ENCODE measurements at regions not wholly inside any gene's neighbourhood (a gene's known extent, or its start where the extent isn't known, plus 50 kb on each side); places are given as distances from the start of the nearest gene placed in this dataset.

DNA sequence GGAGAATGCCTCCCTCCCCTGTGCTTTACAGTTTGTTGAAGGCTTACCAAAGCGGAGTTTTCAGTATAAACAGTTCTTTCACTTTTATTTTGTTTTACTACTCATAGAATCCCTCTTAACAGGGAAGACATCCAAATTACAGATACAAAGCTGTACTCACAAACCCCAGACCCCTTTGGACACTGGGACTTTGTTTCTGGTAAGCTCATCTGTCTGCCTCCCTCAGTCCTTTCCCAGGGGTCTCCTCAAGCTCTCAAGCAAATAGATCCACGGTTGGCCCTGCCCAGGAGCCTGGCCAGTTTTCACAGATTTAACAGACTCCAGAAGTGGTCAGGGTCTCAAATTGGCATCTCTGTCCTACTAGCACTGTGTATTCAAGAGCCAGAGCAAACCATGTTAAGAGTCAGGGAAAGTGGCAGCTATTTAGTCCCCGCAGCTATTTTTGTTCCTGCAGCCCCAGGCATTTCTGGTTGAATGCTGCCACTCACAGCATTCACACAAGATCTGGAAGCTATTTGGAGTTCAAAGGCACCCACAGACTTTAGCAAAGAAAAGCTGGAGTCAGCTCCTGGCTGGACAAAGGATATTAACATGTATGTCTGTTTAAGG is 54.2 kb downstream of the TMEM100 start:
- DNase-seq: no peak

GRCh38 chr17:55666806-55667205 is 55.9 kb downstream of the TMEM100 start:
- DNase-seq: no peak

DNA sequence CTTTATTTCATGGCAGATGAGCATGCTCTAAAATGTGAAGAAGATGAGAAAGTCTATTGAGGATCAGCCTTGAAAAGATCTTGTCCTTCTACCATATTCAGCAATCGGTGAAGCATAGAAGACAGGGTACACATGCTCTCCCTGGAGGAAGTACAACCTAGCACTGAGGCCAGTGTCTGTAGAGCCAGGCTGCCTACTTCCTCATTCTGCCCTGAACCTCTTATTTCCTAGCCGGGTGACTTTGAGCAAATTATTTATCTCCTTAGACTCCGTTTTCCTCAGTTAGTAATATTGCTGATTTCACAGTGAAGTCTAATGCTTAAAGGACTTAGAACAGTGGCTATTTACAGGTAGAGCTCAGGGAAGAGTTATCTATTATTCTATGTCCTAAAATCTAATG is 58.4 kb downstream of the TMEM100 start:
- no peak for DNase-seq

GRCh38 chr17:55663400-55663799 is 59.3 kb downstream of the TMEM100 start:
- no peak for DNase-seq

GRCh38 chr17:55661963-55662834 is 60.5 kb downstream of the TMEM100 start:
- no peak for DNase-seq

GRCh38 chr17:55661256-55661758 is 61.4 kb downstream of the TMEM100 start:
- no peak for DNase-seq

- no peak for DNase-seq
Observed at GRCh38 chr17:55660178-55660886, 62.3 kb downstream of the TMEM100 start.

DNA sequence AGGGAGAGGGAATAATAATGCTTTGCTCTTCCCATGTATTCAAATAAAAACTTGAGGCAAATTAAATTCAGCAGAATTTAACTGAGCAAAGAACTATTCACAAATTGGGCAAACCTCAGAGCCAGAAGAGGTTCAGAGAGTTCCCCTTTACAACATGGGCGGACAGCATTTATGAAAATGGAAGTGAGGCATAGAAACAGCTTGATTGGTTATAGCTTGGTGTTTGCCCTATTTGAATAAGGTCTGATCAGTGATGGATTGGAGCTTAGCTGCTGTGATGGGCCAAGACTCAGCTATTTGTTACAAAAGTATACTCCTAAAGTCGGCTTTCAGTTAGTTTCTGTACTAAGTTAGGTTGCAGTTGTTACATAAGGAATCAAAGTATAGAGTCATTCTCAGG is 63.0 kb downstream of the TMEM100 start:
- DNase-seq: no peak

- DNase-seq: no peak
Observed at GRCh38 chr17:55655777-55656176, 66.9 kb downstream of the TMEM100 start.

DNA sequence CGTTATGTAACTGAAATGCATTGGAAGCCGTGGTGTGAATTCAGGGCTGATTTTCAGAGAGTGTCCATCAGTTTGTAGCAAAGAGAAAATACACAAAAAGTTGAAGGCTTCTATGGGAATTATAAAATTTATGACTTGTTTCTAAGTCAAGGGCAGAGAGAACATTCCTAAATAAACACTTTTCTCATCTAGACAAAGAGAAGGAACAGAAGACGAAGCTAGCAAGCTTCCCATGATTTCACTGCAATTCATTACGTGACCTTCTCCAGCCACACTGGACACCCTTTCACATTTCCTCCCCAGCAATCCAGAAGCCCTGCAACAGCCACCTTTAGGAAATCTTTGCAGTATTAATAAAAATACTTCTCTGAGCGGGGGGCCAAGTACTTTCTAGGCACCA is 67.8 kb downstream of the TMEM100 start:
- no peak for DNase-seq

DNA sequence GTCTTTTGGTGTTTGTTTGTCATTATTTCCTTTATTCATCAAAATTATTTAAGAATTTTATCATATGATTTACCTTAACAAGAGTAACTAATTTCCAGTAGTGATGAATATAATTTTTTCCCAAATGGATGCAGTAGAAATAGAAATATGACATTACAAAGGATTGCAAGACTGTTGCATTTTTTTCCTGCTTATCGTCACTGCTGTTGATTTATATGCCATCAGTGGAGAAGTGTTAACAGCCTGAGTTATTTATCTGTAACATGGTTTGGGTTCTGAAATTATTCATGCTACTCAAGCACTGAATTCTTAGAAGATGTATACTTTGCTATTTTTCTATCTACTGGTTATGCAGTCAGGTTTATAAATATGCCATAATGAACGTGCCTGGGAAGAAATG is 68.6 kb downstream of the TMEM100 start:
- DNase-seq: no peak

- no peak for DNase-seq
Observed at GRCh38 chr17:55652825-55653224, 69.8 kb downstream of the TMEM100 start.

GRCh38 chr17:55652114-55652823 is 70.4 kb downstream of the TMEM100 start:
- DNase-seq: no peak

DNA sequence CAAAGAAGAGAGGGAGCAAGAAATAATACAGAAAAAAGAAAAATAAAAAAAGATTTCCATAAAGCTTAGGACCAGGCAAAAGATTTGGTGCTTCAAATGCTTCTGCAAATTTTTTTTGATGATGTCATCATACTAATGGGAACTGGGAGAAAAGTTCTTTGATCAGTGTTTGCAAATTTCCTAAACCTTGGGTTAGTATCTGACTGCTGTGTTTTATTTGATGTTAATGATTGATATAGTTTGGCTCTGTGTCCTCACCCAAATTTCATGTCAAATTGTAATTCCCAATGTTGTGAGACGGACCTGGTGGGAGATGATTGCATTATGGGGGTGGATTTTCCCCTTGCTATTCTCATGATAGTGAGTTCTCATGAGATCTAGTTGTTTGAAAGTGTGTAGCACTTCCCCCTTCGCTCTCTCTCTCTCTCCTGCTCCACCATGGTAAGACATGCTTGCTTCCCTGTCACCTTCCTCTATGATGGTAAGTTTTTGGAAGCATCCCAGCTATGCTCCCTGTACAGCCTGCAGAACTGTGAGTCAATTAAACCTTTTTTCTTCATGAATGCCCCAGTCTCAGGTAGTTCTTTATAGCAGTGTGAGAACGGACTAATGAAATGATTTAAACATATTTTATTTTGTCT is 72.6 kb downstream of the TMEM100 start:
- DNase-seq: no peak

- no peak for DNase-seq
Observed at GRCh38 chr17:55648086-55648485, 74.6 kb downstream of the TMEM100 start.

- DNase-seq: no peak
Observed at GRCh38 chr17:55645361-55645760, 77.3 kb downstream of the TMEM100 start.

DNA sequence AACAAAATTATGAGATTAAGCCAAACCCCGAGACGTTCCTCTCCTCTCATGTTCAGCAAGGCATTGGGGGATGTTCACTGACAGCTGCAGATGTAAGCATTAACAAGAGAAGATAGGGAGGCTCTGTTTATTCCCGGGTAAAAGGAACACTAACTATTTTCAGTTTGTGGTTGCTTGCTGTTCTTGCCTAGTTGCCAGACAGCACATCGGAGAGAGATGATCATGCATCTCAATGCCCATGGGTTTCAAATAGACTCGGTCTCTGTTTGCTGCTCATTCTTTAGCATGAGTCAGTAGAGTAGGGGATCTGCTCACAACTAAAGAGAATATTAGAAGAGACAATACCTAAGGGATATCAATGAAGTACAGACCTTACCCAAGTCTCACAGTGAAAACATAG is 78.3 kb downstream of the TMEM100 start:
- DNase-seq: no peak

GRCh38 chr17:55642741-55643140 is 79.9 kb downstream of the TMEM100 start:
- DNase-seq: no peak

GRCh38 chr17:55641676-55642081 is 81.0 kb downstream of the TMEM100 start:
- DNase-seq: peak; percentile 50 to 60

GRCh38 chr17:55639096-55639495 is 83.6 kb downstream of the TMEM100 start:
- DNase-seq: no peak

DNA sequence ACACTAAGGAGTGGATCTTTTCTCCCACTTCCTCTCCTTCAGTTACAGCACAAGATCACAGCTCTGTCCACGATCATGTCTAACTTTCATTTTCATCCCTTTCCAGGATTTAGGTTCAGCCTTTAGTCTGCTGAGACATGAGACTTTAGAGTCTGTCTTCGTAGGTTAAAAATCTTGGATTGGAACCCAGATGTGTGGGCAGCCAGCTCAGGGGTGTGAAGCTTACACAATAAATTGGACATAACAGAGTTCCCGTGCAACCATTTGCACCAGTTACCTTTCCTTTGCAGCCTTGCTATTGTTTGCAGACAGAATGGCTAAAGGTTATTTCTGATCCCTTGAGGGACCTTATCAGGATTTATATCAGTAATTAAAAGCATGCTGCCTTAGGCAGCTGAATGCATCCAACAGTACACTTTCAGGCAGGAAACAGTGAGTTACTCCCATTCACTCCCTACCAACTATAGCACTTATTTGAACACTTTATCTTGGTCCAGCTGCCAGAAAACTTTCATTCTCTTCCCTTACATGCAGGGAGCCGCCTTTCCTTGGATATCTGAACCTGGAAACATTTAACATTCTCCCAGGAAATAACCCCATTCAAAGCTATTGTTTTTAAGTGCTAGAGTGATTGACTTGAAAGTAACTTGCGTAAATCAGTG is 87.3 kb downstream of the TMEM100 start:
- DNase-seq: no peak

GRCh38 chr17:55634702-55635101 is 88.0 kb downstream of the TMEM100 start:
- DNase-seq: no peak

Data from activated CD4-positive, alpha-beta T cell treated with anti-CD3 and anti-CD28 coated beads, Interleukin-2, amount 50 U/mL, for 48 hours (primary cell).